SKM-1 (cell line): ENCODE measurements at regions not wholly inside any gene's neighbourhood (a gene's known extent, or its start where the extent isn't known, plus 50 kb on each side); places are given as distances from the start of the nearest gene placed in this dataset.

Source experiments
- DNase-seq: peaks from one replicate; lab custom pipeline; 2025; ENCODE audit not compliant: unreplicated experiment; lab: John Stamatoyannopoulos, UW

GRCh38 chr2:49207204-49207603 is 52.9 kb upstream of the FSHR start:
- no peak for DNase-seq
